Right lobe of liver (tissue), 6 donors: ENCODE measurements at regions not wholly inside any gene's neighbourhood (a gene's known extent, or its start where the extent isn't known, plus 50 kb on each side); places are given as distances from the start of the nearest gene placed in this dataset.

ENCODE experiments used
- ATAC-seq, 4 donors: fragments of 200-7000 bp; cut with Tn5 transposase; one replicate each; pipeline ENCODE4 v1.9.1; 2020; ENCODE audit warnings: mild to moderate bottlenecking in 4 of 4, moderate library complexity in 4 of 4
- DNase-seq, 3 donors: peaks; one replicate each; pipeline ENCODE4 v3.0.0-alpha.2; 2020
- H3K27ac ChIP-seq, 3 donors: fragments of 200-600 bp; one replicate each; pipeline ENCODE4 v1.8.0; 2022
- H3K27me3 ChIP-seq, 2 donors: fragments of 200-600 bp; one replicate each; pipeline ENCODE4 v1.8.0; 2022
- H3K36me3 ChIP-seq, 4 donors: fragments of 200-600 bp; sonication (generic) in 1 of 4; one replicate each; pipeline versions ENCODE4 v1.5.1 to v1.8.0; 2017 to 2022; ENCODE audit warnings: control low read depth in 1 of 4
- H3K4me1 ChIP-seq, 4 donors: fragments of 200-600 bp; sonication (generic) in 1 of 4; one replicate each; pipeline versions ENCODE4 v1.5.1 to v1.8.0; 2017 to 2022; ENCODE audit warnings: control low read depth in 1 of 4
- H3K4me3 ChIP-seq, 3 donors: fragments of 200-600 bp; one replicate each; pipeline ENCODE4 v1.8.0; 2022
- H3K9me3 ChIP-seq, 4 donors: fragments of 200-600 bp; sonication (generic) in 1 of 4; one replicate each; pipeline versions ENCODE4 v1.5.1 to v1.8.0; 2017 to 2022; ENCODE audit warnings: control low read depth in 1 of 4
- CTCF ChIP-seq, 4 donors: fragments of 200-600 bp in 3 of 4; fragments of 450-650 bp in 1 of 4; IDR thresholded peaks; one replicate each; pipeline versions ENCODE4 v1.5.1 to v1.8.0; 2016 to 2022; ENCODE audit warnings: antibody characterized with exemption in 4 of 4, mild to moderate bottlenecking in 2 of 4
- POLR2A ChIP-seq: fragments of 450-650 bp; IDR thresholded peaks from one replicate; pipeline ENCODE4 v1.6.1; 2017; ENCODE audit warnings: antibody characterized with exemption, mild to moderate bottlenecking
- WGBS: methylation state at CpG from one replicate; pipeline ENCODE4 v1.1.6; 2018; ENCODE audit warnings: low coverage, low lambda C conversion rate; ENCODE audit not compliant: insufficient coverage; ENCODE audit errors: missing lambda C conversion rate; 5-methylcytosine and 5-hydroxymethylcytosine counted together
- intact Hi-C, 2 donors: fragments of 100-400 bp; cut with DNase I; formaldehyde crosslinking; loops; one replicate each; pipeline versions ENCODE4 v1.11.2 to v1.14.1; 2022
- small RNA-seq, 2 experiments: library from RNA; depleted of rRNA; stranded (forward); fragments of <200 nt; gene quantifications; one replicate each; pipeline ENCODE3, GENCODE V24; 2016
- donor health status: DM: no; HTN: yes; CAD: no.
- donor health status: DM: no; HTN: no; CAD: no.
- donor health status: DM: no; HTN: no; CAD: no.
- donor health status: DM: no; HTN: yes; CAD: no.
- donor health status: DM: no; HTN: yes; CAD: no.

- no peak for ATAC-seq
- no peak overlapping the region for H3K4me3 ChIP-seq
Measured at GRCh38 chr5:1933364-1934055, 50.8 kb upstream of the IRX4 start.

More at GRCh38 chr5:1933364-1934055, 50.8 kb upstream of the IRX4 start:
- peaks cover 0 to 9% of the 10 kb centered on the region in 2 donors for H3K27me3 ChIP-seq
- H3K36me3 ChIP-seq, result no peaks in the 10 kb centered on the region
- H3K27ac ChIP-seq, result no peak overlapping the region
- H3K4me1 ChIP-seq, result no peaks in the 10 kb centered on the region
- WGBS, result 46% methylated on average over 12 of the region's 14 CpGs
- H3K9me3 ChIP-seq, result no peaks in the 10 kb centered on the region
- intact Hi-C loops, result no loop called here
- peak in 1 of 3 donors; percentile 33 for DNase-seq
- TF ChIP-seq POLR2A (no peak), CTCF (IDR thresholded peaks at IDR 0.05) (no peak)

Small RNAs in the stretch of these regions (small RNA-seq; reads per million reads assigned to genes)
- gene AC092266.1 (0 reads per million in 2 experiments), gene RF00019 (0 reads per million in 2 experiments)
